A549 (cell line): ENCODE measurements at regions not wholly inside any gene's neighbourhood (a gene's known extent, or its start where the extent isn't known, plus 50 kb on each side); places are given as distances from the start of the nearest gene placed in this dataset.
"Not testable (repeated sequence)": the region's sequence is repeated elsewhere in the genome, so short reads cannot be mapped to it uniquely, and the experiment has no call there.

Experiments used
- BCL3 ChIP-seq: fragments of >200 bp; sonication (Bioruptor Twin); formaldehyde crosslinking; IDR thresholded peaks from 3 replicates; pipeline ENCODE4 v1.6.1; 2016
- CTCF ChIP-seq: fragments of >200 bp; sonication (Bioruptor Twin); formaldehyde crosslinking; IDR thresholded peaks from 3 replicates; pipeline ENCODE4 v1.5.1; 2016
- SMC3 ChIP-seq: fragments of >200 bp; sonication (Bioruptor Twin); formaldehyde crosslinking; IDR thresholded peaks from 3 replicates; pipeline ENCODE4 v1.6.1; 2018; ENCODE audit warnings: inconsistent platforms

- not testable (repeated sequence) for TF ChIP-seq BCL3, CTCF, SMC3
Measured at GRCh38 chr9:64014386-64015091, 1270.5 kb downstream of the FOXD4L5 start.
